Ecto neural progenitor cell (in vitro differentiated cells): ENCODE measurements at regions not wholly inside any gene's neighbourhood (a gene's known extent, or its start where the extent isn't known, plus 50 kb on each side); places are given as distances from the start of the nearest gene placed in this dataset.

Source experiments
- DNase-seq: peaks from one replicate; pipeline ENCODE4 v3.0.0-alpha.2; 2018; ENCODE audit warnings: low spot score

- DNase-seq: no peak
Measured at GRCh38 chr6:81238390-81238789, 514.1 kb downstream of the TENT5A start.

GRCh38 chr6:81237226-81237625 is 515.3 kb downstream of the TENT5A start:
- no peak for DNase-seq

- DNase-seq: no peak
Measured at GRCh38 chr6:81235512-81235911, 517.0 kb downstream of the TENT5A start.

- no peak for DNase-seq
Measured at GRCh38 chr6:81233990-81234389, 518.5 kb downstream of the TENT5A start.

- DNase-seq: no peak
Measured at GRCh38 chr6:81228912-81229555, 523.4 kb downstream of the TENT5A start.

- no peak for DNase-seq
Measured at GRCh38 chr6:81226957-81227356, 525.5 kb downstream of the TENT5A start.

- DNase-seq: no peak
Measured at GRCh38 chr6:81216668-81217067, 535.8 kb downstream of the TENT5A start.

GRCh38 chr6:81215092-81215432 is 537.4 kb downstream of the TENT5A start:
- no peak for DNase-seq

GRCh38 chr6:81214414-81215091 is 537.9 kb downstream of the TENT5A start:
- no peak for DNase-seq

- DNase-seq: no peak
Measured at GRCh38 chr6:81204731-81205130, 547.8 kb downstream of the TENT5A start.

GRCh38 chr6:81194374-81194773 is 558.1 kb downstream of the TENT5A start:
- DNase-seq: no peak

GRCh38 chr6:81172056-81172740 is 580.3 kb downstream of the TENT5A start:
- DNase-seq: no peak

- DNase-seq: no peak
Measured at GRCh38 chr6:81169166-81169565, 583.3 kb downstream of the TENT5A start.

- no peak for DNase-seq
Measured at GRCh38 chr6:81166770-81167169, 585.7 kb downstream of the TENT5A start.

GRCh38 chr6:81158956-81159355 is 593.5 kb downstream of the TENT5A start:
- no peak for DNase-seq

GRCh38 chr6:81148751-81149150 is 603.7 kb downstream of the TENT5A start:
- DNase-seq: no peak

- no peak for DNase-seq
Measured at GRCh38 chr6:81145506-81145905, 607.0 kb downstream of the TENT5A start.

- no peak for DNase-seq
Measured at GRCh38 chr6:81144346-81144745, 608.1 kb downstream of the TENT5A start.

- DNase-seq: no peak
Measured at GRCh38 chr6:81138236-81138635, 614.2 kb downstream of the TENT5A start.

- DNase-seq: no peak
Measured at GRCh38 chr6:81130969-81131368, 621.5 kb downstream of the TENT5A start.

- no peak for DNase-seq
Measured at GRCh38 chr6:81130061-81130460, 622.4 kb downstream of the TENT5A start.

GRCh38 chr6:81128671-81129070 is 623.8 kb downstream of the TENT5A start:
- DNase-seq: no peak

GRCh38 chr6:81126150-81126549 is 626.3 kb downstream of the TENT5A start:
- no peak for DNase-seq

GRCh38 chr6:81120280-81120679 is 632.2 kb downstream of the TENT5A start:
- DNase-seq: no peak
